ENCODE measurements at regions not wholly inside any gene's neighbourhood (a gene's known extent, or its start where the extent isn't known, plus 50 kb on each side); places are given as distances from the start of the nearest gene placed in this dataset.

DNA sequence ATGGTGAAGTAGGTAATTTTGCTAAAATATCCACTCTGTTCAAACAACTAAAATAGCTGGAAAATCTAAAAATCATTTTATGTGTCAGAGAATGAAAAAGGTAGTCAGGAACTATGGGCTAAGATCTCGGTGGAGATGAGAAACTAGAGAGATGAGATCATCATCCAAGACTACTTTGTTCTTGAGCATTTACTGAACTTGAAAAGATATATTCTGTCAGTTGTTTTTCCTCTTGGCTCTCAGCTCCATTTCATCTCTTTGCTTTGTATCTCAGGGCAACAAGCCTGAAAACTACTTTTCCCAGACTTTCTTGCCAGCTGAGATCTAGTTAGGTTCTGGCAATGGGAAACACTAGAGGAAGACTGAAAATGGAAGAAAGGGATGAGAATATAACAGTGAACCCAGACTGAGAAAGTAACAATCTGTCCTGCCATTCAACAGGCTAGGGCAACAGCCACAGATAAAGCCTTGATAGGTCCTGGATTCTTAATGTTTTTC is 346.2 kb upstream of the MEX3C start:
- WGBS (ENCODE audit: insufficient coverage, low coverage, missing lambda C conversion rate): 0% methylated on average over 1 of the region's 1 CpG

DNA sequence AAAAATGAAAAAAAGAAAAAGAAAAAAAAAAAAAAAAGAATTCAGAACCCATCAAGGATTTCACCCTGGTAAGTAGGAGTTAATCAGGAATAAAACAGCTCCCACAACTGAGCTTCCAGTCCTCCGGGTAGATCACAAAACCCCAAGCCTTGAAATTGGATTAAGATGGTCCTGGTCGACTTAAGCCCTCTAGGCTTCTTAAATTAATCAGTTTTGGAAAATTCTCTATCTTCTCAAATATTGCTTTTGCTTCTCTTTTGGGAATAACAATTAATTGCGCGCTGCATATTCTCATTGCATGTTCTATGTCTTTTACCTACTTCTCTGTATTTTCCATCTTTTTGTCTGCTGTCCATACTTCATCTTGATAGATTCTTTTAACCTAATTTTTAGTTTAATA is 348.0 kb upstream of the MEX3C start:
- WGBS (ENCODE audit: insufficient coverage, low coverage, missing lambda C conversion rate): 0% methylated on average over 2 of the region's 4 CpGs
- CTCF ChIA-PET (ENCODE audit: low intra/inter-chr PET ratio): no interaction called here
- BruUV-seq (replicated peaks): no TSS peak
- TF ChIP-seq, protein P1, sequence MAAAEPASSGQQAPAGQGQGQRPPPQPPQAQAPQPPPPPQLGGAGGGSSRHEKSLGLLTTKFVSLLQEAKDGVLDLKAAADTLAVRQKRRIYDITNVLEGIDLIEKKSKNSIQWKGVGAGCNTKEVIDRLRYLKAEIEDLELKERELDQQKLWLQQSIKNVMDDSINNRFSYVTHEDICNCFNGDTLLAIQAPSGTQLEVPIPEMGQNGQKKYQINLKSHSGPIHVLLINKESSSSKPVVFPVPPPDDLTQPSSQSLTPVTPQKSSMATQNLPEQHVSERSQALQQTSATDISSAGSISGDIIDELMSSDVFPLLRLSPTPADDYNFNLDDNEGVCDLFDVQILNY (CRISPR knock-in tag; IDR thresholded peaks at IDR 0.05): no peak
- TF ChIP-seq, protein P2, sequence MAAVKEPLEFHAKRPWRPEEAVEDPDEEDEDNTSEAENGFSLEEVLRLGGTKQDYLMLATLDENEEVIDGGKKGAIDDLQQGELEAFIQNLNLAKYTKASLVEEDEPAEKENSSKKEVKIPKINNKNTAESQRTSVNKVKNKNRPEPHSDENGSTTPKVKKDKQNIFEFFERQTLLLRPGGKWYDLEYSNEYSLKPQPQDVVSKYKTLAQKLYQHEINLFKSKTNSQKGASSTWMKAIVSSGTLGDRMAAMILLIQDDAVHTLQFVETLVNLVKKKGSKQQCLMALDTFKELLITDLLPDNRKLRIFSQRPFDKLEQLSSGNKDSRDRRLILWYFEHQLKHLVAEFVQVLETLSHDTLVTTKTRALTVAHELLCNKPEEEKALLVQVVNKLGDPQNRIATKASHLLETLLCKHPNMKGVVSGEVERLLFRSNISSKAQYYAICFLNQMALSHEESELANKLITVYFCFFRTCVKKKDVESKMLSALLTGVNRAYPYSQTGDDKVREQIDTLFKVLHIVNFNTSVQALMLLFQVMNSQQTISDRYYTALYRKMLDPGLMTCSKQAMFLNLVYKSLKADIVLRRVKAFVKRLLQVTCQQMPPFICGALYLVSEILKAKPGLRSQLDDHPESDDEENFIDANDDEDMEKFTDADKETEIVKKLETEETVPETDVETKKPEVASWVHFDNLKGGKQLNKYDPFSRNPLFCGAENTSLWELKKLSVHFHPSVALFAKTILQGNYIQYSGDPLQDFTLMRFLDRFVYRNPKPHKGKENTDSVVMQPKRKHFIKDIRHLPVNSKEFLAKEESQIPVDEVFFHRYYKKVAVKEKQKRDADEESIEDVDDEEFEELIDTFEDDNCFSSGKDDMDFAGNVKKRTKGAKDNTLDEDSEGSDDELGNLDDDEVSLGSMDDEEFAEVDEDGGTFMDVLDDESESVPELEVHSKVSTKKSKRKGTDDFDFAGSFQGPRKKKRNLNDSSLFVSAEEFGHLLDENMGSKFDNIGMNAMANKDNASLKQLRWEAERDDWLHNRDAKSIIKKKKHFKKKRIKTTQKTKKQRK (IDR thresholded peaks at IDR 0.05; ENCODE audit: borderline replicate concordance, low read depth, low read length): no peak
- TF ChIP-seq POLR3A (IDR thresholded peaks at IDR 0.05; ENCODE audit: borderline replicate concordance, extremely low read depth, insufficient read depth, insufficient read length) (no peak), RBM34 (IDR thresholded peaks at IDR 0.05; ENCODE audit: borderline replicate concordance, insufficient read depth, low read length) (no peak), ZNF24 (IDR thresholded peaks at IDR 0.05) (no peak), ZNF551 (CRISPR knock-in tag; IDR thresholded peaks at IDR 0.05) (no peak)
- TF ChIP-seq, protein P3, sequence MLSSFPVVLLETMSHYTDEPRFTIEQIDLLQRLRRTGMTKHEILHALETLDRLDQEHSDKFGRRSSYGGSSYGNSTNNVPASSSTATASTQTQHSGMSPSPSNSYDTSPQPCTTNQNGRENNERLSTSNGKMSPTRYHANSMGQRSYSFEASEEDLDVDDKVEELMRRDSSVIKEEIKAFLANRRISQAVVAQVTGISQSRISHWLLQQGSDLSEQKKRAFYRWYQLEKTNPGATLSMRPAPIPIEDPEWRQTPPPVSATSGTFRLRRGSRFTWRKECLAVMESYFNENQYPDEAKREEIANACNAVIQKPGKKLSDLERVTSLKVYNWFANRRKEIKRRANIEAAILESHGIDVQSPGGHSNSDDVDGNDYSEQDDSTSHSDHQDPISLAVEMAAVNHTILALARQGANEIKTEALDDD (IDR thresholded peaks at IDR 0.05): no peak

More for the DNA sequence above, 346.2 kb upstream of the MEX3C start:
- TF ChIP-seq, protein P4, sequence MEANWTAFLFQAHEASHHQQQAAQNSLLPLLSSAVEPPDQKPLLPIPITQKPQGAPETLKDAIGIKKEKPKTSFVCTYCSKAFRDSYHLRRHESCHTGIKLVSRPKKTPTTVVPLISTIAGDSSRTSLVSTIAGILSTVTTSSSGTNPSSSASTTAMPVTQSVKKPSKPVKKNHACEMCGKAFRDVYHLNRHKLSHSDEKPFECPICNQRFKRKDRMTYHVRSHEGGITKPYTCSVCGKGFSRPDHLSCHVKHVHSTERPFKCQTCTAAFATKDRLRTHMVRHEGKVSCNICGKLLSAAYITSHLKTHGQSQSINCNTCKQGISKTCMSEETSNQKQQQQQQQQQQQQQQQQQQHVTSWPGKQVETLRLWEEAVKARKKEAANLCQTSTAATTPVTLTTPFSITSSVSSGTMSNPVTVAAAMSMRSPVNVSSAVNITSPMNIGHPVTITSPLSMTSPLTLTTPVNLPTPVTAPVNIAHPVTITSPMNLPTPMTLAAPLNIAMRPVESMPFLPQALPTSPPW (CRISPR knock-in tag; IDR thresholded peaks at IDR 0.05): no peak
- TF ChIP-seq SUPT5H (IDR thresholded peaks at IDR 0.05) (no peak), ZEB2 (IDR thresholded peaks at IDR 0.05) (no peak)
- Histone ChIP-seq H3K4me2 (ENCODE audit: insufficient read depth, low read length) (no peak overlapping the region), H3K4me3 (no peak overlapping the region), H3K9me3 (replicated peaks; ENCODE audit: control insufficient read depth, insufficient read depth, low read depth, low read length) (no peaks in the 10 kb centered on the region), H3K9ac (ENCODE audit: insufficient read depth in 1 of 2, low read depth in 2 of 2, low read length in 2 of 2) (no peak overlapping the region), H3K79me2 (ENCODE audit: control insufficient read depth, insufficient read depth, low read length) (no peaks in the 10 kb centered on the region), H3K4me1 (replicated peaks in 1 of 2; ENCODE audit: control insufficient read depth in 2 of 2, insufficient read depth in 2 of 2, low read length in 2 of 2) (no peaks in the 10 kb centered on the region), H3K9me1 (ENCODE audit: control insufficient read depth, insufficient read depth, low read length) (no peaks in the 10 kb centered on the region), H3K36me3 (ENCODE audit: control insufficient read depth, insufficient read depth, low read length) (no peaks in the 10 kb centered on the region), H3K27me3 (ENCODE audit: control insufficient read depth in 2 of 2, insufficient read depth in 2 of 2, low read length in 2 of 2) (no peaks in the 10 kb centered on the region), H2AFZ (ENCODE audit: low read depth, low read length) (no peak overlapping the region), H4K20me1 (replicated peaks; ENCODE audit: control insufficient read depth, insufficient read depth, low read length) (no peaks in the 10 kb centered on the region), H3K27ac (ENCODE audit: extremely low read depth, low read depth, low read length) (no peak overlapping the region)
- ATAC-seq: no peak
- POLR2A ChIA-PET: no interaction called here
- no peak for DNase-seq (ENCODE audit: extremely low read depth in 1 of 4, low spot score in 3 of 4)
- BruUV-seq (replicated peaks): no TSS peak
- intact Hi-C loops (cut with micrococcal nuclease) (no loop called here), in situ Hi-C loops (cut with MboI) (no loop called here)
- CTCF ChIA-PET (ENCODE audit: low intra/inter-chr PET ratio): no interaction called here
- no peak for FAIRE-seq

More for the DNA sequence above, 348.0 kb upstream of the MEX3C start:
- Histone ChIP-seq H3K9me1 (ENCODE audit: control insufficient read depth, insufficient read depth, low read length) (no peaks in the 10 kb centered on the region), H3K79me2 (ENCODE audit: control insufficient read depth, insufficient read depth, low read length) (no peaks in the 10 kb centered on the region), H3K4me2 (ENCODE audit: insufficient read depth, low read length) (no peak overlapping the region), H3K27ac (ENCODE audit: extremely low read depth, low read depth, low read length) (no peak overlapping the region), H3K36me3 (ENCODE audit: control insufficient read depth, insufficient read depth, low read length) (no peaks in the 10 kb centered on the region), H2AFZ (ENCODE audit: low read depth, low read length) (no peak overlapping the region), H3K9ac (ENCODE audit: insufficient read depth in 1 of 2, low read depth in 2 of 2, low read length in 2 of 2) (no peak overlapping the region), H3K4me1 (replicated peaks in 1 of 2; ENCODE audit: control insufficient read depth in 2 of 2, insufficient read depth in 2 of 2, low read length in 2 of 2) (no peaks in the 10 kb centered on the region), H3K9me3 (replicated peaks; ENCODE audit: control insufficient read depth, insufficient read depth, low read depth, low read length) (no peaks in the 10 kb centered on the region), H4K20me1 (replicated peaks; ENCODE audit: control insufficient read depth, insufficient read depth, low read length) (no peaks in the 10 kb centered on the region), H3K27me3 (ENCODE audit: control insufficient read depth in 2 of 2, insufficient read depth in 2 of 2, low read length in 2 of 2) (no peaks in the 10 kb centered on the region), H3K4me3 (no peak overlapping the region)
- intact Hi-C loops (cut with micrococcal nuclease): no loop called here
- in situ Hi-C loops (cut with MboI): no loop called here
- POLR2A ChIA-PET: no interaction called here
- ATAC-seq (no peak), DNase-seq (ENCODE audit: extremely low read depth in 1 of 4, low spot score in 3 of 4) (no peak), FAIRE-seq (no peak)

All from K562 (cell line).